ENCODE measurements at regions not wholly inside any gene's neighbourhood (a gene's known extent, or its start where the extent isn't known, plus 50 kb on each side); places are given as distances from the start of the nearest gene placed in this dataset.
"Not testable (repeated sequence)": the region's sequence is repeated elsewhere in the genome, so short reads cannot be mapped to it uniquely, and the experiment has no call there.

DNA sequence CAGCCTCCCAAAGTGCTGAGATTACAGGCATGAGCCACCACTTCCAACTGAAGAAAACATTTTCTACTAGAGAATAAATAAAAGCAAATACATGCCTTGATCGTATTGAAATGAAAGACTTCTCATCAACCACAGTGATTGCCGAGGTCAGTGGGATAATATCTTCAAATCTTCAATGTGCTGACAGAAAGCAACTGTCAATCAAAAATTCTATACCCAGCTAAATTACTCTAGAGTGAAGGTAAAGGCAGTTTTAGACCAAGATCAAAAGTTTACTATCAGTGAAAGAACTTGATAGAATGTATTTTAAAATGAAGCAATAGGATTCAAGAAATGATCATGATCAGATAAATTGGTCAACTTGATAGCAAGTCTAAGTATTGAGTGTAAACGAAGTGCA lies 130.6 kb downstream of the BRD1 start:
- no peak for DNase-seq (ENCODE audit: low read depth in 2 of 2)

DNA sequence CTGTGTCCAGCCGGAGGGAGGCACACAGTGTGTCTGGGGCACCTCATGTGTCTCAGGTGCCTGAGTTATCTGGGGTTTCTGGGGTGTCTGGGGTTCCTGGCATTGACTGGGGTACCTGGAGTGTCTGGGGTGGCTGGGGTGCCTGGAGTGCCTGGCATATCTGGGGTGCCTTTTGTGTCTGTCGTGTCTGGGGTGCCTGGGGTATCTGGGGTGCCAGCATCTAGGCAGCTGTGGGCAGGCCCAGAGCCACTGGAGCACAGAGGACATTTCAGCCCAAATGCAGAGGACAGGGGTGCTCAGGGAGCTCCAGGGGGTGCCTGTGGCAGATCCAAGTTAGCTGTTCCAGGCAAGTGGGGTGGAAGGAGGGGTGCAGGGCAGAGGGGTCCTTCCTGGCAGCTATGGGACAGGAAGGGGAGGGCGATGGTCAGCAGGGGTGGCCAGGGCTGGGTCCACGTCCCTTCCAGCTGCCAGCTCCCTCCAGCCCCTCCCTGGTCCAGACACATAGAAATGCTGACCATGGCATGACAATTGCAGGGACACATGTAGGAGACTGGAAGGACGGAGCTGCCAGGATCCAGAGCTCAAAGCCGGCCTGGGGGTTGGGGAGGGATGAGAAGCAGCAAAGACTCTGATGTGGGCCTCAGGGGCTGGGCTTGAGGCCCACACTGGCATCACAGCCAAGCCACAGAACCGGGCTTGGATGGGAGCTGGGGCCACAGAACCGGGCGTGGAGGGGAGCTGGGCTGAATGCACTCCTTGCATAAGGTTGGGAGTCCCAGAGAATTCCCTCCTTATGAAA lies 133.0 kb downstream of the BRD1 start:
- DNase-seq (ENCODE audit: low read depth in 2 of 2), result no peak

DNA sequence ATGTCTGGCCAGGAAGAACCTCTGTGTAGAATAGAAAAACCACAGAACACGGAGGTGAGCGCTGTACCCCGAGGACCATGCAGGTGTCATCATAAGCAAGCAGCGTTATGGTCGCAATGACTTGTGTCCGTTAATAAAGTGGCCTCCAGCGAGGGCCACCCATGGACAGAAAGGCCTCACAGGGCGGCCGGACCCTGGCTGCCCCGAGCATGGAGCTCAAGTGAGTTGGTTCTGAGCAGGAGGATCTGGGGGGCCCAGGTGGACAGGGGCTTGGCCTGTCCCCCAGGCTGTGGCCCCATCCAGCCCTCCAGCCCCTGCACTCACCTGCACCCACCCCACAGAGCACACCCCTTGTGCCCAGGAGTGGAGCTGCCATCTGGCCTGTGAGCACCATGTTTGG lies 133.8 kb downstream of the BRD1 start:
- no peak for DNase-seq (ENCODE audit: low read depth in 2 of 2)

DNA sequence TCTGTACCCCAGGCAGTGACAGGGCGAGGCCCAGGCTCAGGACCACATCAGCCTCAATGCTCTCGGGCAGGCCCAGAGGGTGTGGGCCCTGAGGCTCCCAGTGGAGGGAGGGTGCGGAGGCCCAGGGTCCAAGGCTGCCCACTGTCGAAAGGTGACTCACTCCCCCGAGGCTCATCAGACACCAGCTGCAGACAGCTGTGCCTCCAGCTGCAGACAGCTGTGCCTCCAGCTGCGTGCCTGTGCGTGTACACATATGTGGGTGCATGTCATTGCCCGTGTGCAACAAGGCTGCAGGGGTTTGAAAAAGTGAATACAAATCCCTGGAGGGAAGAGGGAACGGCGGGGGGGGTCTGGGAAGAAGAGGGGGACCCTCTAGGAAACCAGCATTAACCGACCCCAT lies 134.3 kb downstream of the BRD1 start:
- no peak for DNase-seq (ENCODE audit: low read depth in 2 of 2)

DNA sequence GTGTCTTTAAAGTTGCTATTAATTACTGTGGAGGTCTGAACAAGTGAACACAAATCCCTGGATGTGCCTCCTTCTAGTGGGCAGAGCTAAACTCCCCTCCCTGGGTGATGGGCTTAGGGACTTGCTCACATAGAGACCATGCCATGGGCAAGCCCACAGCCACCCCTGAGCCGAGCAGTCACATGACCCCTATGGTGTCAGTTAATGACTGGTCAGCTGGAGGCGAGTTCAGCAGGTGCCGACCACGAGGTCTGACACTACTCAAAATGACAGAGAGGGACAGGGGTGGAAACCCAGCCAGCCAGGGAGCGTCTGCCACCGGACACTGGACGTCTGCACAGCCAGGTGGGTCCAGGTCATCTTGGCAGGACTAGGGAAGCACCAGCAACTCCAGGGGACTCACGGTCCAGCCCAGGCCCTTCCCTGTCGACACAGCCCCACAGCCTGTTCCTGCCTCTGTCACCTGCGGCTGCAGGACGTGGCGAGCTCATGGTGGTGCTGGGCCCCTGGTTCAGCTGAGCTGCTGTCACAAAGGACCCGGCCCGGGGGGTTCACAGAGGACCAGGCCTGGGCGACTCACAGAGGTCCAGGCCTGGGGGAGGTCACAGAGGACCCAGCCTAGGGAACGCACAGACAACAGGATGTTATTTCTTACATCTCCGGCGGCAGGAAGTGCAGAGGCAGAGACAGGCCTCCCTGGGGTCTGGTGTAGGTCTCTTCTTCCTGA lies 135.0 kb downstream of the BRD1 start:
- no peak for DNase-seq (ENCODE audit: low read depth in 2 of 2)

DNA sequence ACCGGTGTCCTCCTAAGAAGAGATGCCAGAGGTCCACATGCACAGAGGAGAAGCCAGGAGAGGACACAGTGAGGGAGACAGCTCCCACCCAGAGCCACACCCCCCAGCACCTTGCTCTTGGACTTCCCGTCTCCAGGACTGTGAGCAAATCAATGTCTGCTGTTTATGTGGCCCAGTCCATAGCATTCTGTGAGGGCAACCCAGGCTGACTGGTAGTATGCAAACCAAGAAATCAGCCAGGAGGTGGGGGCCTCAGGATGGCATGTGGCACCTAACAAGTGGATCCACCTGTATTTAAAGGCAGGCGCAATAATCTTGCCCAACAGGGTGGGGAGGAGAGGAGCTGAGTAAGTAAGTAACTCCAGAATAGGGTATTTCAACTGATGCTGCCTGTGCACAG lies 136.4 kb downstream of the BRD1 start:
- no peak for DNase-seq (ENCODE audit: low read depth in 2 of 2)

DNA sequence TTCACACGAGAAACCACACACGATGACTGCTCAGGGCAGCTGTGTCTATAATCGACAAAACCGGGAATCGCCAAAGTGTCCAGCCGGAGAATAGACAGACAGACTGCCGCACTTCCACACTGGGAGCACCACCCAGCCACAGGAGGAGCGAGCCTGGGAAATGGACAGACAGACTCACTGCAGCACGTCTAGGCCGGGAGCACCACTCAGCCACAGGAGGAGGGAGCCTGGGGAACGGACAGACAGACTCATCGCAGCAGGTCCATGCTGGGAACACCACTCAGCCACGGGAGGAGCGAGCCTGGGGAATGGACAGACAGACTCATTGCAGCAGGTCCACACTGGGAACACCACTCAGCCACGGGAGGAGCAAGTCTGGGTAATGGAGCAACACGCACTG lies 137.2 kb downstream of the BRD1 start:
- DNase-seq (ENCODE audit: low read depth in 2 of 2), result no peak

DNA sequence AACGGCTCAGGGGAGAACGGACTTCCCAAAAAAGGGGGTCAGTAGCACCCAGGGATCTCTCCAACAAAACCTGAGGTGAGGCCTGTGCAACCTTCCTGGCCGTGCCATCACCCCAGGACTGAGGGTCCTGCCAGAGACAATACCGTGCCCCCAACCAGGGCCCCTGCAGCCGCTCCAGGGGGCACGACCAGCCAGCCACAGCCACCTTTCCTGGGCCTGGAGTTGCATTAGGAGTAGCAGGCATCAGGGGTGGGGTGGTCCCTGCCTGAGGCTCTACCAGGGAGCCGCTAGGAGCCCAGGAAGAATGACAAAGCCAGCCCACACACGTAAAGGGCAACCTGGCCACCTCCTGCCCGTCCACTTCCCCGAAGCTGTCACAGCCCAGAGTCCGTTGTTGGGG lies 137.8 kb downstream of the BRD1 start:
- no peak for DNase-seq (ENCODE audit: low read depth in 2 of 2)

DNA sequence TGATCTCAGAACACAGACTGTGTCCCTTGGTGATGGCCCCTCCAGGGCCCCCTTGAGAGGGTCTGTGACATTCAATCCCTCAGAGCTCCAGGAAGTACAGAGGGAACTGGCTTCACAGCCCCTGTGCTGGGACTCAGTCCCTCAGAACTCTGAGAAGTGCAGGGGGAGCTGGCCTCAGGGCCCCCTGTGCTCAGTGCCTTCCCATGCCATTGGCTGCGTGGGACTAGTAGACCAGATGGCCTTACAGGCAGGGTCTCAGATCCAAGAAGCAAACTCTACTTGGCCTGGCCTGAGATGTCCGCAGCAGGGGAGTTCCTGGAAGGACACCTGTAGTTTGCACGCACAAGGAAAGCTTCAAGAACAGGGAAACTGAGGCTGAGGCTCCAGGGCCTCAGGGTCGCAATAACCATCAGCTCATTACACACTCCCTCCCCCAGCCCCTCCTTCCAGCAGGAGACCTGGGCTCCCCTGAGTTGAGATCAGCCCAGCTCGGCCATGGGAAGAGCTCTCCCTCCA lies 138.4 kb downstream of the BRD1 start:
- no peak for DNase-seq (ENCODE audit: low read depth in 2 of 2)

DNA sequence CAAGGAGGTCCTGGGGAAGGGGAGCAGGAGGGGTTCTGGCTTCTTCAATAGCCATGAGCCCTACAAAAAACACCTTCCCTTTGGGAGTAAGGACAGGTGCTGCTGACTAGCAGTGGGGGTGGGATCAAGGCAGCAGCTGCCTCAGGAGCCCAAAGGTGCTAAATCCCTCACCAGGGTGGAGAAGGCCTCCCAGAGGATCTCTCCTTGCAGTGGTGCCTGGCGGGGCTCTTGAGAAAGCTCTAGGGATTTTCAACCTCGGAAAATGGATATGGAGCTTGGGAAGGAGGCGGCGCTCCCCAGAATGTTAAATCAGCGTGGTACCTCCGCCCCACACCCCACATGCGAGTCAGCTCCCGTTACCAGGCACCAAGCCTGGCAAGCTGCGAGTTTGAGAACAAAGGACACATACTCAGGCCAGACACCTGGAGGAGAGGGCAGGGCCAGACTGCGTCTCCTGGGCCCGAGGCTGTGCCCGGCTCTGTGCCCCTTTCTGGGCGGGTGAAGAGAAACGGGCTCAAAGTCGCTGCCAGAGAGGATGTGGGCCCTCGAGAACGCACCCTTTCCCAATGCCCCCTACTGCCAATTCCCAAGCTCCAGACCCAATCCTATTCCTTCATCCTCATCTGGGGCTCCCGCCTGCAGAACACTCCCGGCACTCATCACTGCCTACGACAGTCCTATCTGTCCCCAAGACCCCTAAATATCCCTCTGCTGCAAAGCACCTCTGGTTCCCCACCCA lies 139.0 kb downstream of the BRD1 start:
- no peak for DNase-seq (ENCODE audit: low read depth in 2 of 2)

DNA sequence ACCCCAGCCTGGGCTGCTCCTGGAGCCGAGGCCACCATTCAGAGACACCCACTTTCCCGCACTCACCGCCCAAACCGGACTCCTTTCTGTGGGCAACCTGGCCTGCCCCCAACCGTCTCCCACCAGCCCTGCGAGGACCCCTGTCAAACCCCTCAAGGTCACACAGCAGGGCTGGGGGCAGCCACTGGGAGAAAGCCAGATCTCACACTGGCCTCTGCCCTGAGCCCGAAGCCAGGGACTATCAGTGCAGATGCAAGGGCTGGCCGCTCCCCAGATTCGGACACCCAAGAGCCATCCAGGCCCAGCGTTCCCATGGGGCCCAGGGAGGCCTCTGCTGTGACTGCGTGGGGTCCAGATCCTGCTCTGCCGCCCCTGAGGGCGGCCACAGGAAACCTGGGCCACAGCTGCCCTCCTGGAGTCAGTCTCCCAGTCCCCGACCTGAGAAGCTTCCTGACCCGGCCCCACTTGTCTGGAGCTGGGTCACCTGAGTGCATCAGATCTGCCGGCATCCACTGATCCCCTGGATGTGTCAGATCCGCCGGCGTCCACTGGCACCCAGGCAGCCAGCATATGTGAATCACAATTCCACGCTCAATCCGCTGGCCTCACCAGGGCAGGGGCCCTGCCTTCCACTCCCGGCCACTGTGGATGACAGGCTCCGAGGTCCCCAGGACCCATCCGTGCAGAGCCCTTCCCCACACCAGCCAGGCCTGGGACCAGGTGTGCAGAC lies 139.7 kb downstream of the BRD1 start:
- DNase-seq (ENCODE audit: low read depth in 2 of 2), result no peak

DNA sequence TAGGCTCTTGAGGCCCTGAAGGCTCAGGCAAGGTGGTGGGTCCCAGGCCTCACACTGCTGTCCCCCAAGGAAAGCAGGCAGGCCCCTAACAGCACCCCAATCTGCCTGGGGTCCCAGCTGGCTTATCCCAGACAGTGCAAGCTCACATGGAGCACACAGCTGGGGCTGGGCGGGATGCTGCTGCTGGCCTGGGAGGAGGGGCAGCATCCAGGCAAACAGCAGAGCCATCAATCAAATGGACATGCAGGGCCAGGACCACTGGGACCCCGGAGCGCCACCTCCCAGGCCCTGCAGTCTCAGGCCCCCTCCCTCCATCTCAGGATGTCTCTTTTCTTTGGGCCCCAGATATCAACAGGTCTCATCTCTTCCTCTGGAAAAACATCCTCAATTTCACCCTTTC lies 140.3 kb downstream of the BRD1 start:
- DNase-seq (ENCODE audit: low read depth in 2 of 2), result no peak

DNA sequence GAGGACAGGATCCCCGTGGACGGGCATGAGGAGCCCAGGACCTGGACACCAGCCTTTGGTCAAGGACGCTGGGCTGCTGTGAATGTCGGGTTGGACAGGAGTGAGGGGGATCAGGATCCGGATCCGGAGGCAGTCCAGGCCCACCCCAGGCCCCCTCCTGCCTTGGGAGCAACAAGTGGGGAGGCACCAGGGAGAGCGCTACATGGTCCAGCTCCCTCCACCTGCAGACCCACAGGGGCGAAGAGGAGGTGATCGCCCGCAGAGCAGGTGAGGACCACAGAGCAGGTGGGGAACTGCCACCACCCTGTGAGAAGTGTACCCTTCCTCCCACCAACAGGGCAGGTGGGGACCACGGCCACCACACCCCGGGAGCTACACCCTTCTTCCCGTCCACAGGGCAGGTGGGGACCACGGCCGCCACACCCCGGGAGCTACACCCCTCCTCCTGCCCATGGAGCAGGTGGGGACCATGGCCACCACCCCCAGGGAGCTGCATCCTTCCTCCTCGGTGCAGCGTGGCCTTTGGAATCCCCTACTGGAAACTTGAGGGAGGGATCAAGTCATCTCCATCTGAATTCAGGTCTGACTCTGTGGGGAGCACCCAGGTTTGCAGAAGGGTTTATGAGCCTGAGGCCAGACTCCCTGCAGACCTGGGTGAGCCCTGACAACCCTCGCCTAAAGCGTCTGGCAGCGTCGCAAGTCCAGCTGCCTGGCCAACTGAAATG lies 141.0 kb downstream of the BRD1 start:
- no peak for DNase-seq (ENCODE audit: low read depth in 2 of 2)

DNA sequence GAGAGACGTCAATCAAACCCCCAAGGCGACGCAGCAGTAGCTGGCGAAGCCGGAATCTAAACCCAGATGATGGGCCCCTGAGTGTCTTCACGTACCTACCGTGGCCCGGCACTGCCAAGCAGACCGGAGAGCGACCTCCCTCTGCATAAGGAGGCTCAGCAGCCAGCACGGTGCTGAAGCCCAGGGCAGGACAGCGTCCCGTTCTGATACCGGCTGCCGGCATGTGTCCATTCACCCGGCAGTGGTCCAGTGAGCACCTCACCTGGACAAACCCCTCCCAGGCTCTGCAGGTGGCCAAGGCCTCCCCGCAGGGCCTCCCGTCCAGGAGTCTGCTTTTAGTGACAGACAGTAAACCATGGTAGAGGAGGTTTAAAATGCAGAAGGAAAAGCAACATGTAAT lies 142.0 kb downstream of the BRD1 start:
- DNase-seq (ENCODE audit: low read depth in 2 of 2), result no peak

DNA sequence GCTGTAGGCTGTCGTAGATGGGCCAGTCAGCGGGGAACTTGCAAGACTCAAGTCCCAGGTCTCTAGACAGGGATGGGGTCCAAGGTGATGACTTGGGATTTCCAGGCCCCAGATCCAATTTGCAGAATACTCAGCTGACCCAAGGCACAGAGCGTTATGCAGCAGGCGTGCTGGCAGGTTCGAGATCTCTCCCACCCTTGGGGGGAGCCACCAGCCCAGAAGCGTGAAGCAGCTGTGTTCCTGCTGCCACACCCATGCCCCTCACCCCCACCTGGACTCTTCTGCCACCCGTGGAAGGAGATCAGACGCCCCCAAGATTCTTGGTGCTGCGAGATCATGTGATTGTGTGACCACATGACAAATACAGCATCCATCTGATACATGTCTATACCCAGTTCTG lies 142.6 kb downstream of the BRD1 start:
- no peak for DNase-seq (ENCODE audit: low read depth in 2 of 2)

DNA sequence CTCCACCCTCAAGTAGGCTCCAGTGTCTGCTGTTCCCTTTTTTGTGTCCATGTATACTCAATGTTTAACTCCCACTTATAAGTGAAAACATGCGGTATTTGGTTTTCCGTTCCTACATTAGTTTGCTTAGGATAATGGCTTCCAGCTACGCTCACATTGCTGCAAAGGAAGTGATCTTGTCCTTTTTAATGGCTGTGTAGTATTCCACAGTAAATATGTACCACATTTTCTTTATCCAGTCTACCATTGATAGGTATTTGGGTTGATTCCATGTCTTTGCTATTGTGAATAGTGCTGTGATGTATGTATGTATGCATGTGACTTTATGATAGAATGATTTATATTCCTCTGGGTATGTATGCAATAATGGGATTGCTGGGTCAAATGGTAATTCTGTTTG lies 144.6 kb downstream of the BRD1 start:
- no peak for DNase-seq (ENCODE audit: low read depth in 2 of 2)

DNA sequence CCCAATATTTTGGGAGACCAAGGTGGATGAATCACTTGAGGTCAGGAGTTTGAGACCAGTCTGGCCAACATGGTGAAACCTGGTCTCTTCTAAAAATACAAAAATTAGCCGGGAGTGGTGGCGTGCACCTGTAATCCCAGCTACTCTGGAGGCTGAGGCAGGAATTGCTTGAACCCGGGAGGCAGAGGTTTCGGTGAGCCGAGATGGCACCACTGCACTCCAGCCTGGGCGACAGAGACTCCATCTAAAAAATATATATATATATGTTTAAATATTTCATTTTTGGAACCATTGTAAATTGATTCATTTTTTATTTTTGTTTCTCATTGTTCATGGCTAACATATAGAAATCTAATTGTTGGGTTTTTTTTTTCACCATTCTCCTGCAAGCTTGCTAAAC lies 146.9 kb downstream of the BRD1 start:
- not testable (repeated sequence) for DNase-seq (ENCODE audit: low read depth in 2 of 2)

DNA sequence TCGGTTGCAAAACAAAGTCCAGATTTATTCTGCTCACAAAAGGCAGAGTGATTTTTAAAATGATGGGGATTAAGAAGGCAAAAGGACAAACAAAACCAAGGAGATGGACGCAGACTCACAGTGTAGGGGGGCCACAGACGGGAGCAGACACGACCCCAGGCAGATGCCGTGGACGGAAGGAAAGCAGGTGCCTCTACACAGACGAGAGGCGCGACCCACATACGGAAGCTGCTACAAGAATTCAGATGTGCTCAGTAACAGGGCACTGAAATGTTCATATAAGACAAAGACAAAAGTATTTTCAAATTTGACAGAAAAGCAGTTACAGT lies 148.9 kb downstream of the BRD1 start:
- no peak for DNase-seq (ENCODE audit: low read depth in 2 of 2)

DNA sequence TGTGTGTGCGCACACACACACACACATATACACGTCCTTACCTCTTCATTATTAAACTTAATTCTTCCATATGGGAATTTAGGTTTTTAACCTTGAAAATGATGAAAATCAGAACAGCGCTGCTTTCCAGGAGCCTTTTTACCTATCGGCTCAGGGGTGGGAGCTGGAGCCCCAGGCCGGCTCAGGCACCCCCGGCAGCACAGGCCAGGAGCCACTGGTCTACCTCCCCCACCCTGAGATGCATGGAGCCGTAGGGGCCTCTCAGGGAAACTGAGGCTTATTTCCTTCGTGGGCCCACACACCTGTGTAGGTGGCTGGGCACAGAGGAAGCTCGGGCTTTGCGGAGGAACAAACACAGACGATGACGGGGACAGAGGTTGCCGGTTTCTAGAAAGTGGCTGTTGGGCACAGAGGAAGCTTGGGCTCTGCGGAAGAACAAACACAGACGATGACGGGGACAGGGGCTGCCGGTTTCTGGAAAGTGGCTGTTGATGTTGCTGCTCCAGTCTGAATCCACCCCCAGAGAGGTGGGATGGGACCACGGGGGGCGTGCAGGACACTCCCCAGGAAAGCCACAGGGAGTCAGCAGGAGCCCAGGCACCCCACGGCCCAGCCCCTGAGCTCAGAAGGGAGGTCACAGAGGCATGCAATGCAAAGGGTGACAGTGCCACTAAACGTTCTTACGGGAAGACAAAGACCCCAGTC lies 149.4 kb downstream of the BRD1 start:
- DNase-seq (ENCODE audit: low read depth in 2 of 2), result no peak

DNA sequence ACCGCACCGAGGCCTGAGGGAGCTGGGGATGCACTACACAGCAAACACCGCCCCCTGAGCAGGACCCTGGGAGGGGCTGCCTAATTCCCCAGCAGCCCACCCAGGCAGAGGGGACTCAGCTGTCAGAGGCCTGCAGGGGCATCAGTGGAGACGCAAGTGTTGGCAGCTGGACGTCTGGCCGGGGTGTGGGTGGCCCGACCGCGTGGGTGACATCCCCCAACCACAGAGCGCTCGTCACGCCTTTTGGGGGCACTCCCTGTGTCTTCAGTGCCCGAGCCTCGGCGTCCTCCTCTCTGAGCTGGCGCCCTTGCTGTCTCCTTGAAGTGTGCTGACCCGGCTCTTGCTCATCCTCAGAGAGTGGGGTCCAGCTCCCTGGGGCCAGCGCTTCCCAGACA lies 150.2 kb downstream of the BRD1 start:
- DNase-seq (ENCODE audit: low read depth in 2 of 2), result no peak
